ENCODE measurements at regions not wholly inside any gene's neighbourhood (a gene's known extent, or its start where the extent isn't known, plus 50 kb on each side); places are given as distances from the start of the nearest gene placed in this dataset.

DNA sequence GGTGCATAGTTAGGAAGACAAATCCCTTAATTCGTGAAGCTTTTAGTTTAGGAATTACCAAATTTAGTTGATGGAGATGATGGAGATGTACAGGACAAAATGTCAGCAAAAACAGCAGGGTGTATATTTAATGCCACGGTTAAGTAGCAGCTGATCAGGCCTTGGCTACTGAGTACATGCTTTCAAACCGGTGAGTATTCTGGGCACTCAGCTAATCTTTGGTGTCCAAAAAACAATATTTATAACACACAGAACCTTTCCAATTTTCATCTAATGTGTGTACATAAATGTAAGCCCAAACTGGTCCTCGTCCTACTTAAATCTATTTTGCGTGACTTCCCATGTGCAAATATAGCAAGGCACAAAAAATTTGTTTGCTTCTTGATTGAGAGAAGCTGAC is 703.4 kb upstream of the LINC00305 start:
- Histone ChIP-seq H4K20me1 (ENCODE audit: control insufficient read depth, insufficient read depth, low read depth, low read length) (no peaks in the 10 kb centered on the region), H3K36me3 (ENCODE audit: control insufficient read depth, low read length) (no peaks in the 10 kb centered on the region), H3K4me1 (ENCODE audit: control insufficient read depth, low read length) (no peaks in the 10 kb centered on the region), H3K79me2 (ENCODE audit: control insufficient read depth, low read length) (no peaks in the 10 kb centered on the region), H3F3A (ENCODE audit: control insufficient read depth, insufficient read depth) (no peaks in the 10 kb centered on the region), H3K9me3 (ENCODE audit: control insufficient read depth, insufficient read depth, low read length) (no peaks in the 10 kb centered on the region), H3K27ac (ENCODE audit: low read depth, low read length) (no peak overlapping the region), H3K27me3 (ENCODE audit: control insufficient read depth, low read length) (no peaks in the 10 kb centered on the region), H3K4me3 (ENCODE audit: low read length) (no peak overlapping the region), H3K4me2 (ENCODE audit: low read length) (no peak overlapping the region), H3K9me2 (replicated peaks; ENCODE audit: control insufficient read depth, low read length) (no peaks in the 10 kb centered on the region)
- TF ChIP-seq EZH2phosphoT487 (IDR thresholded peaks at IDR 0.05; ENCODE audit: borderline replicate concordance, low read length), result no peak
- TF ChIP-seq, protein P1, sequence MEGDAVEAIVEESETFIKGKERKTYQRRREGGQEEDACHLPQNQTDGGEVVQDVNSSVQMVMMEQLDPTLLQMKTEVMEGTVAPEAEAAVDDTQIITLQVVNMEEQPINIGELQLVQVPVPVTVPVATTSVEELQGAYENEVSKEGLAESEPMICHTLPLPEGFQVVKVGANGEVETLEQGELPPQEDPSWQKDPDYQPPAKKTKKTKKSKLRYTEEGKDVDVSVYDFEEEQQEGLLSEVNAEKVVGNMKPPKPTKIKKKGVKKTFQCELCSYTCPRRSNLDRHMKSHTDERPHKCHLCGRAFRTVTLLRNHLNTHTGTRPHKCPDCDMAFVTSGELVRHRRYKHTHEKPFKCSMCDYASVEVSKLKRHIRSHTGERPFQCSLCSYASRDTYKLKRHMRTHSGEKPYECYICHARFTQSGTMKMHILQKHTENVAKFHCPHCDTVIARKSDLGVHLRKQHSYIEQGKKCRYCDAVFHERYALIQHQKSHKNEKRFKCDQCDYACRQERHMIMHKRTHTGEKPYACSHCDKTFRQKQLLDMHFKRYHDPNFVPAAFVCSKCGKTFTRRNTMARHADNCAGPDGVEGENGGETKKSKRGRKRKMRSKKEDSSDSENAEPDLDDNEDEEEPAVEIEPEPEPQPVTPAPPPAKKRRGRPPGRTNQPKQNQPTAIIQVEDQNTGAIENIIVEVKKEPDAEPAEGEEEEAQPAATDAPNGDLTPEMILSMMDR (IDR thresholded peaks at IDR 0.05; ENCODE audit: low read depth, low read length, poor library complexity, severe bottlenecking), result no peak

DNA sequence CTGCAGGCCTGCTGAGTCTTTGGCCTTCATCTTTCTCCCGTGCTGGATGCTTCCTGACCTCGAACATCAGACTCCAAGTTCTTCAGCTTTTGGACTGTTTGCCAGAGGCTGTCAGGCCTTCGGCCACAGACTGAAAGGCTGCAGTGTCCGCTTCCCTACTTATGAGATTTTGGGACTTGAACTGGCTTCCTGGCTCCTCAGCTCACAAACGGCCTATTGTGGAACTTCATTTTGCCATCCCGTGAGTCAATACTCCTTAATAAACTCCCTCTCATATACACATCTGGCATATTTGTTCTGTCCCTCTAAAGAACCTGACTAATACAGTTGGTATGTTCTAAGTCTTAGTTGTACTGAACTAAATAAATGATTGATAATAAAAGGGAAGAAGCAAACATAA is 702.8 kb upstream of the LINC00305 start:
- H3K9me2 ChIP-seq (replicated peaks; ENCODE audit: control insufficient read depth, low read length), result no peaks in the 10 kb centered on the region

DNA sequence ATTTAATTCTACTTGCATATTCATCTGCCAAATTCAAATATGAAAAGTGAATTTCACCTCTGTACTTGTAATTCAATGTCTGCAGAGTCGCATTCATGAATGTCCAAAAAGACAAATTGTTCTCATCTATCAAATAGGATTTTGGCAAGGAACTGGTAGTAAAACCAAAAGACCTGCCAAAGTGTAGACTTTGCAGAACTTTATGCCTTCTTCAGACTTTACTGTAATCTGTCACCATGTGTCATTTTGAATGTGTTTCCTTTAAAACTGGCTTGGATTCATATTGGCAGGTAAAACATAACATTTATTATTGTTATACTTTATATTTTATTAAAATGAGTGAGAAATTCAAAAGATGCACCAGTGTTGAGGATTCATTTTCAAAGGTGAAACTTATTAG is 701.9 kb upstream of the LINC00305 start:
- Histone ChIP-seq H3K79me2 (ENCODE audit: control insufficient read depth, low read length) (no peaks in the 10 kb centered on the region), H4K20me1 (ENCODE audit: control insufficient read depth, insufficient read depth, low read depth, low read length) (no peaks in the 10 kb centered on the region), H3K9me2 (replicated peaks; ENCODE audit: control insufficient read depth, low read length) (no peaks in the 10 kb centered on the region), H3K4me2 (ENCODE audit: low read length) (no peak overlapping the region), H3F3A (ENCODE audit: control insufficient read depth, insufficient read depth) (no peaks in the 10 kb centered on the region), H3K4me1 (ENCODE audit: control insufficient read depth, low read length) (no peaks in the 10 kb centered on the region), H3K9me3 (ENCODE audit: control insufficient read depth, insufficient read depth, low read length) (no peaks in the 10 kb centered on the region), H3K27me3 (ENCODE audit: control insufficient read depth, low read length) (no peaks in the 10 kb centered on the region), H3K4me3 (ENCODE audit: low read length) (no peak overlapping the region), H3K36me3 (ENCODE audit: control insufficient read depth, low read length) (no peaks in the 10 kb centered on the region), H3K27ac (ENCODE audit: low read depth, low read length) (no peak overlapping the region)
- TF ChIP-seq, protein P1 (IDR thresholded peaks at IDR 0.05; ENCODE audit: low read depth, low read length, poor library complexity, severe bottlenecking), result no peak
- no peak for TF ChIP-seq EZH2phosphoT487 (IDR thresholded peaks at IDR 0.05; ENCODE audit: borderline replicate concordance, low read length)

More for the DNA sequence above, 702.8 kb upstream of the LINC00305 start:
- Histone ChIP-seq H3K4me2 (ENCODE audit: low read length) (no peak overlapping the region), H3K27me3 (ENCODE audit: control insufficient read depth, low read length) (no peaks in the 10 kb centered on the region), H3K4me3 (ENCODE audit: low read length) (no peak overlapping the region), H4K20me1 (ENCODE audit: control insufficient read depth, insufficient read depth, low read depth, low read length) (no peaks in the 10 kb centered on the region), H3K36me3 (ENCODE audit: control insufficient read depth, low read length) (no peaks in the 10 kb centered on the region), H3K4me1 (ENCODE audit: control insufficient read depth, low read length) (no peaks in the 10 kb centered on the region), H3F3A (ENCODE audit: control insufficient read depth, insufficient read depth) (no peaks in the 10 kb centered on the region), H3K27ac (ENCODE audit: low read depth, low read length) (no peak overlapping the region), H3K79me2 (ENCODE audit: control insufficient read depth, low read length) (no peaks in the 10 kb centered on the region), H3K9me3 (ENCODE audit: control insufficient read depth, insufficient read depth, low read length) (no peaks in the 10 kb centered on the region)
- TF ChIP-seq EZH2phosphoT487 (IDR thresholded peaks at IDR 0.05; ENCODE audit: borderline replicate concordance, low read length), result no peak

DNA sequence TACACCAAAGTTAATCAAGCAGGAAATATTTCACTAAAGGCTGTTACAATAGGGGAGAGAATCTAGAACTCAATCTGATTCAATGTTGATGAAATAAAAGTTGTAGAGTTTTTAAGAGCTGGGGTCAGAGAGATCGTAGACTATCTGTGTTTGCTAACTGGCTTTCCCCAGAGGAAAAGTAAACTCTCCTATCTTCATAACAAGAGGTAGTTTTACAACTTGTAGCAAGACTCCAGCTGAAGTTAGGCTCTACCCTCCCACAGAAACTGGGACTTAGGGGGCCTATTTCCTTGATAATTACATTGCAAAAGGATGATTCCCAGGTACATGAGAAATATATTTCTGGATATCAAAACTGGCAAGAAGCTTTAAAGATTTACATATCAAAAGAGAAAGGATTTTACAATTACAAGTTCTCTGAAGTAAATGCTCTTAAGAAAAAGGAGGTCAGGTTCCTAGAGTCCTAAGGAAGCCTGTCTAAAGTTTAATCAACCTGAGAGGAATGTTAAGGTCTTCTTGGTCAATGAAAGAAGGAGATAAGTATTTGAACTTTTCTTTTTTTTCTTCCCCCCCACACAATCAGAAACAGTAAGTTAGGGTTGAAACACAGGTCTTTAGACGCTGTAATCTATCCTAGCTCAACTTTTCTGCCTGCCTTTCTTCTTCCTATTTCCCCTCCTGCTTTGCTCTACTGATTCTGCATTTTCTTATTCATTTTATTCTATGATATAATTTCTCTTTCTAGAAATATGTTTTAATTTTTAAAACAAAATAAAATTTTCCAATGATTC is 692.2 kb upstream of the LINC00305 start:
- no peak for TF ChIP-seq EZH2phosphoT487 (IDR thresholded peaks at IDR 0.05; ENCODE audit: borderline replicate concordance, low read length)
- TF ChIP-seq, protein P1 (IDR thresholded peaks at IDR 0.05; ENCODE audit: low read depth, low read length, poor library complexity, severe bottlenecking), result no peak
- Histone ChIP-seq H3K27me3 (ENCODE audit: control insufficient read depth, low read length) (no peaks in the 10 kb centered on the region), H4K20me1 (ENCODE audit: control insufficient read depth, insufficient read depth, low read depth, low read length) (no peaks in the 10 kb centered on the region)

More for the DNA sequence above, 692.2 kb upstream of the LINC00305 start:
- Histone ChIP-seq H3K9me2 (replicated peaks; ENCODE audit: control insufficient read depth, low read length) (no peaks in the 10 kb centered on the region), H3K36me3 (ENCODE audit: control insufficient read depth, low read length) (no peaks in the 10 kb centered on the region), H3K79me2 (ENCODE audit: control insufficient read depth, low read length) (no peaks in the 10 kb centered on the region), H3K4me3 (ENCODE audit: low read length) (no peak overlapping the region), H3K9me3 (ENCODE audit: control insufficient read depth, insufficient read depth, low read length) (no peaks in the 10 kb centered on the region), H3F3A (ENCODE audit: control insufficient read depth, insufficient read depth) (no peaks in the 10 kb centered on the region), H3K4me2 (ENCODE audit: low read length) (no peak overlapping the region), H3K4me1 (ENCODE audit: control insufficient read depth, low read length) (no peaks in the 10 kb centered on the region), H3K27ac (ENCODE audit: low read depth, low read length) (no peak overlapping the region)
